H1 (cell line): ENCODE measurements at regions not wholly inside any gene's neighbourhood (a gene's known extent, or its start where the extent isn't known, plus 50 kb on each side); places are given as distances from the start of the nearest gene placed in this dataset.

Experiments used
- CTCF ChIA-PET: fragments of 300-600 bp; sonication (Branson Sonifier 250); formaldehyde crosslinking; loops from one replicate; lab custom pipeline; 2021; ENCODE audit not compliant: partially characterized antibody; lab: Charles Lee
- POLR2A ChIA-PET: fragments of 300-600 bp; sonication (Branson Sonifier 250); formaldehyde crosslinking; loops from one replicate; lab custom pipeline; 2021; ENCODE audit warnings: inconsistent platforms; ENCODE audit not compliant: partially characterized antibody; lab: Charles Lee
- DNase-seq, 2 experiments: peaks; one replicate each; pipeline versions ENCODE4 v3.0.0 to v3.0.0-alpha.2; 2010 to 2022; ENCODE audit warnings: low spot score in 2 of 2, low read depth in 1 of 2, mixed read lengths in 1 of 2
- FAIRE-seq: peaks from 2 replicates; lab custom pipeline; 2011; peaks lifted over from hg19 to GRCh38; lab: Jason Lieb, UNC
- H2AFZ ChIP-seq: 2 replicates; pipeline ENCODE4 v1.8.1; 2012; ENCODE audit warnings: low read length, inconsistent platforms
- H2AK5ac ChIP-seq: 2 replicates; pipeline ENCODE4 v1.6.1; 2013; ENCODE audit warnings: low read depth, low read length
- H2BK120ac ChIP-seq: replicated peaks from 2 replicates; pipeline ENCODE3; 2013; ENCODE audit warnings: low read depth, low read length, inconsistent platforms
- H2BK12ac ChIP-seq: 2 replicates; pipeline ENCODE4 v1.6.1; 2013; ENCODE audit warnings: low read depth, low read length
- H2BK15ac ChIP-seq: 2 replicates; pipeline ENCODE4 v1.6.1; 2013; ENCODE audit warnings: low read length
- H2BK20ac ChIP-seq: 2 replicates; pipeline ENCODE4 v1.6.1; 2013; ENCODE audit warnings: low read length
- H2BK5ac ChIP-seq: 2 replicates; pipeline ENCODE4 v1.6.1; 2013; ENCODE audit warnings: low read depth, low read length
- H3K14ac ChIP-seq: 2 replicates; pipeline ENCODE4 v1.6.1; 2013; ENCODE audit warnings: inconsistent platforms; ENCODE audit not compliant: insufficient read length
- H3K18ac ChIP-seq: 2 replicates; pipeline ENCODE4 v1.6.1; 2013; ENCODE audit warnings: low read length; ENCODE audit errors: extremely low read depth
- H3K23ac ChIP-seq: 2 replicates; pipeline ENCODE4 v1.6.1; 2013; ENCODE audit warnings: inconsistent platforms; ENCODE audit not compliant: insufficient read length
- H3K23me2 ChIP-seq: 2 replicates; pipeline ENCODE4 v1.6.1; 2013; ENCODE audit warnings: low read depth, low read length
- H3K27ac ChIP-seq: 2 replicates; pipeline ENCODE4 v1.6.1; 2011; ENCODE audit warnings: low read depth, low read length, inconsistent platforms
- H3K27me3 ChIP-seq, 4 experiments: replicated peaks in 1 of 4; 1 replicate in 1 of 4; 2 replicates in 3 of 4; pipeline versions ENCODE4 v1.6.1 to v1.8.1; 2011 to 2013; ENCODE audit warnings: low read length in 3 of 4, mild to moderate bottlenecking in 3 of 4, inconsistent platforms in 2 of 4, mixed read lengths in 2 of 4, moderate library complexity in 1 of 4; ENCODE audit not compliant: control insufficient read depth in 3 of 4, insufficient read depth in 3 of 4; ENCODE audit errors: extremely low read depth in 1 of 4
- H3K36me3 ChIP-seq, 4 experiments: 2 replicates each; pipeline versions ENCODE4 v1.6.1 to v1.8.1; 2011 to 2013; ENCODE audit warnings: mild to moderate bottlenecking in 4 of 4, low read length in 3 of 4, moderate library complexity in 2 of 4, control low read depth in 1 of 4, inconsistent platforms in 1 of 4; ENCODE audit not compliant: insufficient read depth in 4 of 4, control insufficient read depth in 2 of 4
- H3K4ac ChIP-seq: replicated peaks from 2 replicates; pipeline ENCODE3; 2013; ENCODE audit warnings: low read length, low read depth, mixed read lengths, inconsistent platforms; ENCODE audit not compliant: insufficient read length
- H3K4me1 ChIP-seq, 4 experiments: replicated peaks in 1 of 4; 1 replicate in 1 of 4; 2 replicates in 3 of 4; pipeline versions ENCODE4 v1.6.1 to v1.8.1; 2011 to 2013; ENCODE audit warnings: low read length in 3 of 4, inconsistent platforms in 2 of 4, mixed read lengths in 1 of 4; ENCODE audit not compliant: insufficient read depth in 4 of 4, control insufficient read depth in 3 of 4
- H3K4me2 ChIP-seq, 2 experiments: 2 replicates each; pipeline versions ENCODE4 v1.6.1 to v1.8.1; 2011 to 2013; ENCODE audit warnings: low read depth in 2 of 2, low read length in 2 of 2, control low read depth in 1 of 2, inconsistent platforms in 1 of 2, mild to moderate bottlenecking in 1 of 2; ENCODE audit not compliant: insufficient read depth in 1 of 2
- H3K4me3 ChIP-seq, 4 experiments: fragments of 200-600, 300-600 bp in 1 of 4; sonication (generic), shearing (Covaris generic), sonication (Bioruptor Twin) in 1 of 4; 2 replicates each; pipeline versions ENCODE4 v1.5.1 to v1.8.1; 2011 to 2016; ENCODE audit warnings: low read length in 4 of 4, low read depth in 3 of 4, control low read depth in 2 of 4, inconsistent platforms in 2 of 4, mild to moderate bottlenecking in 2 of 4, mixed read lengths in 1 of 4, moderate library complexity in 1 of 4; ENCODE audit not compliant: insufficient read depth in 2 of 4; ENCODE audit errors: extremely low read depth in 1 of 4
- H3K56ac ChIP-seq: replicated peaks from 2 replicates; pipeline ENCODE3; 2013; ENCODE audit warnings: low read depth, mild to moderate bottlenecking, mixed read lengths, low read length, inconsistent platforms; ENCODE audit not compliant: insufficient read length
- H3K79me1 ChIP-seq: 2 replicates; pipeline ENCODE4 v1.6.1; 2013; ENCODE audit warnings: low read depth, low read length, control low read depth
- H3K79me2 ChIP-seq, 2 experiments: 2 replicates each; pipeline versions ENCODE4 v1.6.1 to v1.8.1; 2012 to 2013; ENCODE audit warnings: low read length in 2 of 2, mild to moderate bottlenecking in 2 of 2, inconsistent platforms in 1 of 2; ENCODE audit not compliant: insufficient read depth in 2 of 2, control insufficient read depth in 1 of 2
- H3K9ac ChIP-seq, 4 experiments: replicated peaks in 1 of 4; 1 replicate in 1 of 4; 2 replicates in 3 of 4; pipeline versions ENCODE4 v1.6.1 to v1.8.1; 2011 to 2013; ENCODE audit warnings: low read depth in 3 of 4, low read length in 3 of 4, control low read depth in 2 of 4, mild to moderate bottlenecking in 2 of 4, moderate library complexity in 2 of 4, inconsistent platforms in 1 of 4; ENCODE audit errors: extremely low read depth in 1 of 4
- H3K9me3 ChIP-seq, 2 experiments: 2 replicates each; pipeline versions ENCODE4 v1.6.1 to v1.8.1; 2012 to 2013; ENCODE audit warnings: mild to moderate bottlenecking in 2 of 2, moderate library complexity in 2 of 2, control low read depth in 1 of 2, inconsistent platforms in 1 of 2, low read depth in 1 of 2, low read length in 1 of 2, mixed read lengths in 1 of 2; ENCODE audit not compliant: insufficient read depth in 2 of 2
- H4K20me1 ChIP-seq, 2 experiments: replicated peaks in 1 of 2; 2 replicates each; pipeline versions ENCODE3 to v1.8.1; 2011 to 2013; ENCODE audit warnings: inconsistent platforms in 2 of 2, low read length in 2 of 2, mild to moderate bottlenecking in 1 of 2; ENCODE audit not compliant: insufficient read depth in 2 of 2, control insufficient read depth in 1 of 2
- H4K5ac ChIP-seq: 2 replicates; pipeline ENCODE4 v1.6.1; 2013; ENCODE audit warnings: low read length, low read depth, mixed read lengths, inconsistent platforms; ENCODE audit not compliant: insufficient read length
- H4K8ac ChIP-seq: 2 replicates; pipeline ENCODE4 v1.8.0; 2013; ENCODE audit warnings: mild to moderate bottlenecking, moderate library complexity, low read length, inconsistent platforms; ENCODE audit not compliant: insufficient read depth; ENCODE audit errors: extremely low read depth
- H4K91ac ChIP-seq: replicated peaks from 2 replicates; pipeline ENCODE3; 2013; ENCODE audit warnings: low read length, mixed read lengths, inconsistent platforms; ENCODE audit not compliant: insufficient read length
- CBX5 ChIP-seq: fragments of 300-800, 300-1000 bp; sonication (generic); IDR thresholded peaks from 2 replicates; pipeline ENCODE4 v1.7.1; 2016; ENCODE audit warnings: antibody characterized with exemption, low read length, low read depth
- MAFK ChIP-seq: IDR thresholded peaks from 2 replicates; pipeline ENCODE4 v1.6.1; 2012; ENCODE audit warnings: low read depth, mild to moderate bottlenecking, improper control_type of control experiment, low read length
- NRF1 ChIP-seq: IDR thresholded peaks from 2 replicates; pipeline ENCODE4 v1.6.1; 2011; ENCODE audit warnings: mild to moderate bottlenecking, low read depth, low read length, improper control_type of control experiment
- SP1 ChIP-seq: IDR thresholded peaks from 2 replicates; pipeline ENCODE4 v1.6.1; 2011; ENCODE audit warnings: low read depth, low read length
- WGBS, 2 experiments: shearing (Covaris generic) in 1 of 2; methylation state at CpG; one replicate each; pipeline versions ENCODE4 v1.1.6 to v1.1.7; 2013 to 2015; ENCODE audit warnings: low lambda C conversion rate in 2 of 2, mixed read lengths in 2 of 2, inconsistent platforms in 1 of 2, low coverage in 1 of 2, missing lambda C conversion rate in 1 of 2; ENCODE audit not compliant: insufficient replicate concordance in 2 of 2, insufficient coverage in 1 of 2, insufficient read length in 1 of 2; ENCODE audit errors: extremely low coverage in 1 of 2, missing lambda C conversion rate in 1 of 2; 5-methylcytosine and 5-hydroxymethylcytosine counted together
- TF ChIP-seq, protein P1 (sequence below): IDR thresholded peaks from 2 replicates; pipeline ENCODE4 v1.6.1; 2012; ENCODE audit warnings: inconsistent platforms

DNA sequence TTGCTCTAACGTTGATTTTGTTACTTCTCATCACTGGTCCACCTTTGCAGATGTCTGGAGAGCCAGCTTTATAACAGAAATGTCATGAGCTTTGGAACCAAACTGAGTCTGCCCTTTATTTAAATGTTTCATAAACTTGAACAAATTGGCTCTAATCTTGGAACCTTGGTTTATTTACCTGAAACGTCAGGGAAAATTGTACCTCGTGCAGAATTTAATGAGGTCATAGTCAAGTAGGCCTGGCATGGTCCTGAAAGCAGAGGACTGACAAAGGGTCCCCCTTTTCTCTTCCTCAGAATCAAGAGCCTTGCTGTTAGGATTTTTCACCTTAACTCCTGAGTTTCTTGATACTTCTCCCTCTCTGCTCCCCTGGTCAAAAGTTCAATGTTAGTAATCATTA, 828.0 kb downstream of the GRID1 start:
- no peaks in the 10 kb centered on the region for H3K79me2 ChIP-seq
- CTCF ChIA-PET: no interaction called here
- FAIRE-seq: no peak

More for the DNA sequence above, 828.0 kb downstream of the GRID1 start:
- 95% methylated on average over 3 of the region's 3 CpGs; no CpG with 5 or more reads in 1 of the 2 experiments for WGBS, 2 experiments
- H4K91ac ChIP-seq: no peak overlapping the region
- H3K23ac ChIP-seq: no peak overlapping the region
- no peak overlapping the region for H4K5ac ChIP-seq
- H3K4me1 ChIP-seq: no peaks in the 10 kb centered on the region
- no peak overlapping the region for H3K9ac ChIP-seq
- no peak overlapping the region for H2BK15ac ChIP-seq
- H2BK120ac ChIP-seq: no peak overlapping the region
- no peak overlapping the region for H3K27ac ChIP-seq
- no peak overlapping the region for H4K8ac ChIP-seq
- no peak overlapping the region for H3K14ac ChIP-seq
- no peak overlapping the region for H3K56ac ChIP-seq
- H3K4me3 ChIP-seq: no peak overlapping the region
- H4K20me1 ChIP-seq: no peaks in the 10 kb centered on the region
- H3K79me1 ChIP-seq: no peaks in the 10 kb centered on the region
- no peak overlapping the region for H2BK20ac ChIP-seq
- no peak overlapping the region for H3K18ac ChIP-seq
- H2BK5ac ChIP-seq: no peak overlapping the region
- no peaks in the 10 kb centered on the region for H3K9me3 ChIP-seq
- H2BK12ac ChIP-seq: no peak overlapping the region
- no peak overlapping the region for H3K4ac ChIP-seq
- no peak overlapping the region for H2AFZ ChIP-seq
- no peaks in the 10 kb centered on the region for H3K36me3 ChIP-seq
- POLR2A ChIA-PET: no interaction called here
- DNase-seq: no peak
- no peaks in the 10 kb centered on the region for H3K23me2 ChIP-seq
- no peak overlapping the region for H3K4me2 ChIP-seq
- no peak overlapping the region for H2AK5ac ChIP-seq
- TF ChIP-seq, protein P1, sequence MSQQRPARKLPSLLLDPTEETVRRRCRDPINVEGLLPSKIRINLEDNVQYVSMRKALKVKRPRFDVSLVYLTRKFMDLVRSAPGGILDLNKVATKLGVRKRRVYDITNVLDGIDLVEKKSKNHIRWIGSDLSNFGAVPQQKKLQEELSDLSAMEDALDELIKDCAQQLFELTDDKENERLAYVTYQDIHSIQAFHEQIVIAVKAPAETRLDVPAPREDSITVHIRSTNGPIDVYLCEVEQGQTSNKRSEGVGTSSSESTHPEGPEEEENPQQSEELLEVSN: no peak
- no peak for TF ChIP-seq SP1
- no peak for TF ChIP-seq CBX5
- no peak for TF ChIP-seq NRF1
- TF ChIP-seq MAFK: no peak
- H3K27me3 ChIP-seq: no peaks in the 10 kb centered on the region
